Endothelial cell of umbilical vein (primary cell): ENCODE measurements at regions not wholly inside any gene's neighbourhood (a gene's known extent, or its start where the extent isn't known, plus 50 kb on each side); places are given as distances from the start of the nearest gene placed in this dataset.

Experiments
- BruUV-seq: library from RNA; stranded (reverse); fragments of 400-500 nt; replicated peaks from 2 replicates; lab custom pipeline; 2021; lab: Mats Ljungman, UMichigan
- CTCF ChIA-PET: fragments of 300-600, 350-600 bp; sonication (Branson Sonifier 250); formaldehyde crosslinking; loops from one replicate; lab custom pipeline; 2021; ENCODE audit warnings: antibody characterized with exemption, inconsistent platforms; lab: Charles Lee
- POLR2A ChIA-PET: fragments of 300-600, 350-600 bp; sonication (Branson Sonifier 250); formaldehyde crosslinking; loops from one replicate; lab custom pipeline; 2021; ENCODE audit warnings: antibody characterized with exemption, inconsistent platforms; lab: Charles Lee
- DNase-seq: peaks from one replicate; pipeline ENCODE4 v3.0.0-alpha.2; 2011; ENCODE audit warnings: low read depth, low spot score
- FAIRE-seq: peaks from 2 replicates; lab custom pipeline; 2011; peaks lifted over from hg19 to GRCh38; lab: Jason Lieb, UNC
- H2AFZ ChIP-seq: 2 replicates; pipeline ENCODE4 v1.6.0; 2012; ENCODE audit warnings: low read depth, low read length, control low read depth, inconsistent platforms
- H3K27ac ChIP-seq: 2 replicates; pipeline ENCODE4 v1.5.1; 2011; ENCODE audit warnings: low read depth, mild to moderate bottlenecking, control low read depth, low read length, moderate library complexity; ENCODE audit not compliant: insufficient read depth
- H3K27me3 ChIP-seq, 2 experiments: 2 replicates each; pipeline versions ENCODE4 v1.6.0 to v1.6.1; 2011; ENCODE audit warnings: low read length in 2 of 2, mixed read lengths in 1 of 2; ENCODE audit not compliant: control insufficient read depth in 2 of 2, insufficient read depth in 2 of 2
- H3K36me3 ChIP-seq, 2 experiments: 2 replicates in 1 of 2; 3 replicates in 1 of 2; pipeline ENCODE4 v1.5.1; 2011; ENCODE audit warnings: low read length in 2 of 2, mild to moderate bottlenecking in 1 of 2, moderate library complexity in 1 of 2; ENCODE audit not compliant: control insufficient read depth in 2 of 2, insufficient read depth in 2 of 2; ENCODE audit errors: extremely low read depth in 1 of 2
- H3K4me1 ChIP-seq: 3 replicates; pipeline ENCODE4 v1.5.1; 2011; ENCODE audit warnings: mild to moderate bottlenecking, low read length; ENCODE audit not compliant: control insufficient read depth, insufficient read depth; ENCODE audit errors: extremely low read depth
- H3K4me2 ChIP-seq: 2 replicates; pipeline ENCODE4 v1.6.1; 2011; ENCODE audit warnings: low read length, control low read depth, mixed read lengths; ENCODE audit not compliant: insufficient read depth
- H3K4me3 ChIP-seq, 3 experiments: fragments of 200-600 bp in 1 of 3; sonication (generic), shearing (Covaris generic) in 1 of 3; replicated peaks in 1 of 3; 2 replicates each; pipeline ENCODE4 v1.5.1; 2011 to 2016; ENCODE audit warnings: control low read depth in 3 of 3, low read length in 3 of 3, mild to moderate bottlenecking in 2 of 3, inconsistent platforms in 1 of 3, low read depth in 1 of 3, moderate library complexity in 1 of 3; ENCODE audit not compliant: insufficient read depth in 1 of 3
- H3K79me2 ChIP-seq: 2 replicates; pipeline ENCODE4 v1.6.0; 2012; ENCODE audit warnings: low read length, inconsistent platforms; ENCODE audit not compliant: control insufficient read depth, insufficient read depth
- H3K9ac ChIP-seq: replicated peaks from 2 replicates; pipeline ENCODE3; 2011; ENCODE audit warnings: low read length, control low read depth; ENCODE audit not compliant: insufficient read depth; ENCODE audit errors: extremely low read depth
- H3K9me1 ChIP-seq: replicated peaks from 3 replicates; pipeline ENCODE4 v1.6.0; 2011; ENCODE audit warnings: mild to moderate bottlenecking, low read length; ENCODE audit not compliant: control insufficient read depth, insufficient read depth; ENCODE audit errors: extremely low read depth
- H3K9me3 ChIP-seq: replicated peaks from 2 replicates; pipeline ENCODE4 v1.5.1; 2012; ENCODE audit warnings: low read length, inconsistent platforms; ENCODE audit not compliant: control insufficient read depth, insufficient read depth
- H4K20me1 ChIP-seq: replicated peaks from 2 replicates; pipeline ENCODE3; 2011; ENCODE audit warnings: mild to moderate bottlenecking, low read length; ENCODE audit not compliant: control insufficient read depth, insufficient read depth; ENCODE audit errors: extremely low read depth
- EZH2 ChIP-seq: IDR thresholded peaks from 2 replicates; pipeline ENCODE4 v1.6.1; 2012; ENCODE audit warnings: borderline replicate concordance, low read depth, mild to moderate bottlenecking, moderate library complexity, low read length, inconsistent platforms; ENCODE audit not compliant: severe bottlenecking
- FOS ChIP-seq: IDR thresholded peaks from 2 replicates; pipeline ENCODE4 v1.6.1; 2011; ENCODE audit warnings: mild to moderate bottlenecking, low read length, moderate library complexity, borderline replicate concordance; ENCODE audit not compliant: insufficient read depth
- GATA2 ChIP-seq: IDR thresholded peaks from 2 replicates; pipeline ENCODE4 v1.7.0; 2011; ENCODE audit warnings: low read depth, mild to moderate bottlenecking, moderate library complexity, mixed read lengths, low read length; ENCODE audit not compliant: insufficient read length, insufficient read depth
- JUN ChIP-seq: IDR thresholded peaks from 2 replicates; pipeline ENCODE4 v1.6.1; 2011; ENCODE audit warnings: borderline replicate concordance, low read depth; ENCODE audit not compliant: insufficient read length, insufficient read depth
- MYC ChIP-seq: IDR thresholded peaks from one replicate; pipeline ENCODE4 v1.6.1; 2011; ENCODE audit warnings: mild to moderate bottlenecking, low read depth, low read length
- POLR2A ChIP-seq: IDR thresholded peaks from 2 replicates; pipeline ENCODE4 v1.6.1; 2012; ENCODE audit warnings: low read depth, mild to moderate bottlenecking, control low read depth, low read length
- POLR2AphosphoS5 ChIP-seq: IDR thresholded peaks from 2 replicates; pipeline ENCODE4 v1.6.1; 2012; ENCODE audit warnings: low read depth, mild to moderate bottlenecking, control low read depth, low read length, moderate library complexity; ENCODE audit not compliant: insufficient read depth
- dilution Hi-C: fragments of 300-500 bp; cut with MboI; formaldehyde crosslinking; loops from one replicate; pipeline ENCODE4 v1.15.0; 2019; ENCODE audit warnings: low sequenced_read_pairs; ENCODE audit not compliant: extremely low pct_ligation_motif_present
- intact Hi-C: fragments of 100-400 bp; cut with micrococcal nuclease; formaldehyde crosslinking; loops from one replicate; pipeline ENCODE4 v1.10.0; 2022
- TF ChIP-seq, protein P1 (sequence below), 2 donors: IDR thresholded peaks; 1 replicate in 1 of 2; 2 replicates in 1 of 2; pipeline ENCODE4 v1.5.1; 2011; ENCODE audit warnings: low read length in 2 of 2, mild to moderate bottlenecking in 2 of 2, moderate library complexity in 2 of 2, control low read depth in 1 of 2, inconsistent platforms in 1 of 2, low read depth in 1 of 2; ENCODE audit not compliant: insufficient read depth in 1 of 2; ENCODE audit errors: extremely low read depth in 1 of 2
- TF ChIP-seq, protein P2 (sequence below): IDR thresholded peaks from 2 replicates; pipeline ENCODE4 v1.6.1; 2011; ENCODE audit not compliant: insufficient read depth, insufficient read length

- Histone ChIP-seq H3K79me2 (no peaks in the 10 kb centered on the region), H4K20me1 (no peaks in the 10 kb centered on the region), H3K4me1 (no peaks in the 10 kb centered on the region), H3K36me3 (no peaks in the 10 kb centered on the region), H3K9ac (no peak overlapping the region), H3K27me3 (no peaks in the 10 kb centered on the region), H3K4me2 (no peak overlapping the region), H3K27ac (no peak overlapping the region), H3K4me3 (no peak overlapping the region), H3K9me1 (no peaks in the 10 kb centered on the region), H2AFZ (no peak overlapping the region), H3K9me3 (no peaks in the 10 kb centered on the region)
- POLR2A ChIA-PET, result no interaction called here
- FAIRE-seq, result no peak
- CTCF ChIA-PET, result no interaction called here
- DNase-seq, result no peak
- no TSS peak for BruUV-seq
- dilution Hi-C loops (no loop called here), intact Hi-C loops (no loop called here)
- TF ChIP-seq FOS (no peak), JUN (no peak), MYC (no peak), POLR2A (no peak), EZH2 (no peak), POLR2AphosphoS5 (no peak), GATA2 (no peak)
- TF ChIP-seq, protein P1, sequence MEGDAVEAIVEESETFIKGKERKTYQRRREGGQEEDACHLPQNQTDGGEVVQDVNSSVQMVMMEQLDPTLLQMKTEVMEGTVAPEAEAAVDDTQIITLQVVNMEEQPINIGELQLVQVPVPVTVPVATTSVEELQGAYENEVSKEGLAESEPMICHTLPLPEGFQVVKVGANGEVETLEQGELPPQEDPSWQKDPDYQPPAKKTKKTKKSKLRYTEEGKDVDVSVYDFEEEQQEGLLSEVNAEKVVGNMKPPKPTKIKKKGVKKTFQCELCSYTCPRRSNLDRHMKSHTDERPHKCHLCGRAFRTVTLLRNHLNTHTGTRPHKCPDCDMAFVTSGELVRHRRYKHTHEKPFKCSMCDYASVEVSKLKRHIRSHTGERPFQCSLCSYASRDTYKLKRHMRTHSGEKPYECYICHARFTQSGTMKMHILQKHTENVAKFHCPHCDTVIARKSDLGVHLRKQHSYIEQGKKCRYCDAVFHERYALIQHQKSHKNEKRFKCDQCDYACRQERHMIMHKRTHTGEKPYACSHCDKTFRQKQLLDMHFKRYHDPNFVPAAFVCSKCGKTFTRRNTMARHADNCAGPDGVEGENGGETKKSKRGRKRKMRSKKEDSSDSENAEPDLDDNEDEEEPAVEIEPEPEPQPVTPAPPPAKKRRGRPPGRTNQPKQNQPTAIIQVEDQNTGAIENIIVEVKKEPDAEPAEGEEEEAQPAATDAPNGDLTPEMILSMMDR (IDR thresholded peaks at IDR 0.05; ENCODE audit: extremely low read depth in 1 of 2, insufficient read depth in 1 of 2, low read depth in 1 of 2, low read length in 2 of 2), result no peak
- TF ChIP-seq, protein P2, sequence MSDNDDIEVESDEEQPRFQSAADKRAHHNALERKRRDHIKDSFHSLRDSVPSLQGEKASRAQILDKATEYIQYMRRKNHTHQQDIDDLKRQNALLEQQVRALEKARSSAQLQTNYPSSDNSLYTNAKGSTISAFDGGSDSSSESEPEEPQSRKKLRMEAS, result no peak
These were observed 155.8 kb upstream of the KITLG start for GRCh38 chr12:88736031-88736430.
